ENCODE measurements at regions not wholly inside any gene's neighbourhood (a gene's known extent, or its start where the extent isn't known, plus 50 kb on each side); places are given as distances from the start of the nearest gene placed in this dataset.
"Not testable (repeated sequence)": the region's sequence is repeated elsewhere in the genome, so short reads cannot be mapped to it uniquely, and the experiment has no call there.

GRCh38 chr4:37555322-37555721, 130.9 kb downstream of the RELL1 start:
- H3K4me3 ChIP-seq: no peak overlapping the region
- no peaks in the 10 kb centered on the region for H3K27me3 ChIP-seq
- H3K4me1 ChIP-seq: no peaks in the 10 kb centered on the region
- TF ChIP-seq Cebpa-rat (IDR thresholded peaks at IDR 0.05): no peak
- peaks cover 24 to 45% (median 31%) of the 10 kb centered on the region in 11 experiments for H3K9me3 ChIP-seq (replicated peaks in 1 of 11)
- H4K20me1 ChIP-seq: no peaks in the 10 kb centered on the region
- H3K36me3 ChIP-seq: no peaks in the 10 kb centered on the region
- no peak overlapping the region for H3K27ac ChIP-seq
- no peak overlapping the region for H3K9ac ChIP-seq
- no peak overlapping the region for H3K4me2 ChIP-seq

GRCh38 chr4:37549866-37550265, 136.3 kb downstream of the RELL1 start:
- not testable (repeated sequence) for H3K9ac ChIP-seq, H3K4me2 ChIP-seq, H4K20me1 ChIP-seq, H3K27me3 ChIP-seq, H3K27ac ChIP-seq, H3K36me3 ChIP-seq, H3K4me1 ChIP-seq, H3K4me3 ChIP-seq
- peaks cover 44 to 70% (median 55%) of the 10 kb centered on the region in 11 experiments for H3K9me3 ChIP-seq (replicated peaks in 1 of 11)

- H3K36me3 ChIP-seq: no peaks in the 10 kb centered on the region; a peak in 1 of 22 replicates
- TF ChIP-seq Cebpa-rat (IDR thresholded peaks at IDR 0.05): no peak
- H4K20me1 ChIP-seq: no peaks in the 10 kb centered on the region
- no peak overlapping the region for H3K4me2 ChIP-seq
- no peak overlapping the region for H3K9ac ChIP-seq
- H3K9me3 ChIP-seq (replicated peaks in 1 of 11): peaks cover 45 to 64% (median 55%) of the 10 kb centered on the region in 11 experiments
- H3K4me3 ChIP-seq: no peak overlapping the region
- H3K27me3 ChIP-seq: no peaks in the 10 kb centered on the region
- no peak overlapping the region for H3K27ac ChIP-seq
- no peaks in the 10 kb centered on the region for H3K4me1 ChIP-seq
Observed at GRCh38 chr4:37549041-37549440, 137.1 kb downstream of the RELL1 start.

- Histone ChIP-seq H4K20me1 (no peaks in the 10 kb centered on the region), H3K4me1 (no peaks in the 10 kb centered on the region), H3K4me2 (no peak overlapping the region), H3K27ac (no peak overlapping the region), H3K27me3 (no peaks in the 10 kb centered on the region), H3K9me3 (replicated peaks in 1 of 11) (peaks cover 27 to 42% (median 33%) of the 10 kb centered on the region in 11 experiments), H3K36me3 (no peaks in the 10 kb centered on the region; a peak in 1 of 22 replicates), H3K9ac (no peak overlapping the region), H3K4me3 (no peak overlapping the region)
- TF ChIP-seq Cebpa-rat (IDR thresholded peaks at IDR 0.05): no peak
Observed at GRCh38 chr4:37546586-37546985, 139.6 kb downstream of the RELL1 start.

- H3K27me3 ChIP-seq: no peaks in the 10 kb centered on the region
- H3K4me1 ChIP-seq: no peaks in the 10 kb centered on the region
- H3K36me3 ChIP-seq: no peaks in the 10 kb centered on the region; a peak in 1 of 22 replicates
- TF ChIP-seq Cebpa-rat (IDR thresholded peaks at IDR 0.05): no peak
- no peak overlapping the region for H3K4me3 ChIP-seq
- H3K9ac ChIP-seq: no peak overlapping the region
- no peak overlapping the region for H3K27ac ChIP-seq
- no peak overlapping the region for H3K4me2 ChIP-seq
- peaks cover 17 to 29% (median 22%) of the 10 kb centered on the region in 11 experiments for H3K9me3 ChIP-seq (replicated peaks in 1 of 11)
- no peaks in the 10 kb centered on the region for H4K20me1 ChIP-seq
Observed at GRCh38 chr4:37542706-37543105, 143.5 kb downstream of the RELL1 start.

GRCh38 chr4:37541956-37542355, 144.2 kb downstream of the RELL1 start:
- Histone ChIP-seq H3K4me1 (no peaks in the 10 kb centered on the region), H3K27me3 (no peaks in the 10 kb centered on the region), H3K4me3 (no peak overlapping the region), H3K9me3 (replicated peaks in 1 of 11) (peaks cover 16 to 22% (median 20%) of the 10 kb centered on the region in 11 experiments), H3K9ac (no peak overlapping the region), H3K36me3 (no peaks in the 10 kb centered on the region; a peak in 1 of 22 replicates), H3K27ac (no peak overlapping the region), H3K4me2 (no peak overlapping the region), H4K20me1 (no peaks in the 10 kb centered on the region)
- no peak for TF ChIP-seq Cebpa-rat (IDR thresholded peaks at IDR 0.05)

GRCh38 chr4:37540486-37540885, 145.7 kb downstream of the RELL1 start:
- peaks cover 2 to 8% (median 5%) of the 10 kb centered on the region in 11 experiments; a peak in 17 of 22 replicates for H3K9me3 ChIP-seq (replicated peaks in 1 of 11)
- no peak overlapping the region for H3K9ac ChIP-seq
- no peak for TF ChIP-seq Cebpa-rat (IDR thresholded peaks at IDR 0.05)
- no peaks in the 10 kb centered on the region for H3K27me3 ChIP-seq
- no peaks in the 10 kb centered on the region for H3K36me3 ChIP-seq
- H3K4me3 ChIP-seq: no peak overlapping the region
- no peak overlapping the region for H3K4me2 ChIP-seq
- H3K27ac ChIP-seq: no peak overlapping the region
- no peaks in the 10 kb centered on the region for H3K4me1 ChIP-seq
- no peaks in the 10 kb centered on the region for H4K20me1 ChIP-seq

- Histone ChIP-seq H3K9ac (no peak overlapping the region), H3K9me3 (replicated peaks in 1 of 11) (no peaks in the 10 kb centered on the region), H3K27me3 (no peaks in the 10 kb centered on the region), H3K36me3 (no peaks in the 10 kb centered on the region), H3K4me3 (no peak overlapping the region), H4K20me1 (no peaks in the 10 kb centered on the region), H3K27ac (no peak overlapping the region), H3K4me1 (no peaks in the 10 kb centered on the region), H3K4me2 (no peak overlapping the region)
- TF ChIP-seq Cebpa-rat (IDR thresholded peaks at IDR 0.05): no peak
Observed at GRCh38 chr4:37538931-37539330, 147.2 kb downstream of the RELL1 start.

- peaks cover 0 to 6% (median 0%) of the 10 kb centered on the region in 10 experiments; a peak in 1 of 20 replicates for H3K4me1 ChIP-seq
- H3K9me3 ChIP-seq (replicated peaks in 1 of 11): no peaks in the 10 kb centered on the region
- H3K4me3 ChIP-seq: no peak overlapping the region
- H4K20me1 ChIP-seq: no peaks in the 10 kb centered on the region
- H3K27ac ChIP-seq: no peak overlapping the region
- no peak overlapping the region for H3K9ac ChIP-seq
- H3K36me3 ChIP-seq: no peaks in the 10 kb centered on the region
- TF ChIP-seq Cebpa-rat (IDR thresholded peaks at IDR 0.05): no peak
- H3K27me3 ChIP-seq: no peaks in the 10 kb centered on the region
- no peak overlapping the region; a peak in 1 of 22 replicates for H3K4me2 ChIP-seq
Observed at GRCh38 chr4:37537484-37537883, 148.7 kb downstream of the RELL1 start.

- no peak overlapping the region for H3K27ac ChIP-seq
- no peak for TF ChIP-seq Cebpa-rat (IDR thresholded peaks at IDR 0.05)
- H3K4me1 ChIP-seq: peaks cover 0 to 6% (median 0%) of the 10 kb centered on the region in 10 experiments; a peak in 1 of 20 replicates
- H3K36me3 ChIP-seq: no peaks in the 10 kb centered on the region
- H3K4me2 ChIP-seq: no peak overlapping the region
- no peak overlapping the region for H3K4me3 ChIP-seq
- H3K9me3 ChIP-seq (replicated peaks in 1 of 11): no peaks in the 10 kb centered on the region
- H4K20me1 ChIP-seq: no peaks in the 10 kb centered on the region
- no peak overlapping the region for H3K9ac ChIP-seq
- no peaks in the 10 kb centered on the region for H3K27me3 ChIP-seq
Observed at GRCh38 chr4:37535872-37536271, 150.3 kb downstream of the RELL1 start.
